ENCODE measurements at regions not wholly inside any gene's neighbourhood (a gene's known extent, or its start where the extent isn't known, plus 50 kb on each side); places are given as distances from the start of the nearest gene placed in this dataset.

- Histone ChIP-seq H3K36me3 (no peaks in the 10 kb centered on the region), H3K9me3 (peaks cover 0 to 5% (median 0%) of the 10 kb centered on the region in 3 donors), H3K4me3 (no peak overlapping the region), H3K4me1 (no peaks in the 10 kb centered on the region), H3K27me3 (no peaks in the 10 kb centered on the region), H3K27ac (no peak overlapping the region)
- no peak for ATAC-seq
- WGBS, 2 donors (ENCODE audit: low coverage in 1 of 2) = 100% methylated on average over 2 of the region's 6 CpGs; no CpG with 5 or more reads in 1 of the 2 donors
- TF ChIP-seq CTCF (IDR thresholded peaks at IDR 0.05) (no peak), POLR2AphosphoS5 (IDR thresholded peaks at IDR 0.05) (no peak), EP300 (IDR thresholded peaks at IDR 0.05) (no peak), POLR2A (IDR thresholded peaks at IDR 0.05) (no peak)
Measured at GRCh38 chr15:87662575-87662974, 594.0 kb downstream of the NTRK3 start.

DNA sequence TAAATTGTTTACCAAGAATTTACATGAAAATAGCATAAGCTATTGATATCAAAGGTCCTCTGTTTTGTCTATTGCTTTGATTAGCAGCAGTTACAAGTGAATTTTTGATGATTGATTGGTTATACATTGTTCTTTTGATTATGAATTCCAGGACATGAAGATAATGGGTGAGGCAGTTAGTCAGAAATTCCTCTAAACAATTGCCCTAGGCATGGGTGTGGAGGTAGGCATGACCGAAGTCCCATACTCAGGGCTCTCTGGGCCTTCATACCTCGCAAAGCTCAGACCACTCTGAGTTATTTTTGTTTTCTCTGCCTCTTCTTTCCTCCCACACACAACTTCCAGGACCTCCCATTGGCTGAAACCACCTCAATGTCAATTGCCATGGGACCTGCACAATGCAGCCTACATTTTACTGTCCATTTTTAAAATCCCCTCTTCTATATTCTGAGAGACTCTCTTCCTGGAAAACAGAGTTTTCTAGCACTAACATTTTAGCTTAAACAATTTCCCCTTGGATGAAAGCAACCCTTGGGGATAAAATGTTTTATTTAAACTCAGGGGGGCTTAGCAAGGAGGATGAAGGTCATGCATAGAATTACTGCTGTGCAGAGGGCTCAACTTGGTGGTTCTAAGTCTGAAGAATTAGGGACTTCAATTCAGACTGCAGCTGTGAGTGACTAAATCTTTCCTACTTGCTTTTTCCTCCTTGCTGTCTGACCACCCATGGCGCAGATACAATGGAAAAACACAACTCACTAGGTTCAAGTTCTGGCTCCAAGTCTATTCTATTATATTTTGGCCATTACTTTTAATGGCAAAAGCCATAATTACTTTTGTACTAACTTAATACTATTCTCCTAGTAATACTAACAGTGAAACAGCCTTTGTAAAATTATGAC is 594.8 kb downstream of the NTRK3 start:
- Histone ChIP-seq H3K27ac (no peak overlapping the region), H3K27me3 (no peaks in the 10 kb centered on the region), H3K36me3 (no peaks in the 10 kb centered on the region), H3K4me1 (no peaks in the 10 kb centered on the region), H3K4me3 (no peak overlapping the region), H3K9me3 (no peaks in the 10 kb centered on the region)
- ATAC-seq = no peak
- 84 to 91% methylated on average over 3 of the region's 3 CpGs for WGBS, 2 donors (ENCODE audit: low coverage in 1 of 2)
- no peak for TF ChIP-seq EP300 (IDR thresholded peaks at IDR 0.05)
- TF ChIP-seq POLR2AphosphoS5 (IDR thresholded peaks at IDR 0.05) = no peak
- no peak for TF ChIP-seq CTCF (IDR thresholded peaks at IDR 0.05)
- no peak for TF ChIP-seq POLR2A (IDR thresholded peaks at IDR 0.05)

DNA sequence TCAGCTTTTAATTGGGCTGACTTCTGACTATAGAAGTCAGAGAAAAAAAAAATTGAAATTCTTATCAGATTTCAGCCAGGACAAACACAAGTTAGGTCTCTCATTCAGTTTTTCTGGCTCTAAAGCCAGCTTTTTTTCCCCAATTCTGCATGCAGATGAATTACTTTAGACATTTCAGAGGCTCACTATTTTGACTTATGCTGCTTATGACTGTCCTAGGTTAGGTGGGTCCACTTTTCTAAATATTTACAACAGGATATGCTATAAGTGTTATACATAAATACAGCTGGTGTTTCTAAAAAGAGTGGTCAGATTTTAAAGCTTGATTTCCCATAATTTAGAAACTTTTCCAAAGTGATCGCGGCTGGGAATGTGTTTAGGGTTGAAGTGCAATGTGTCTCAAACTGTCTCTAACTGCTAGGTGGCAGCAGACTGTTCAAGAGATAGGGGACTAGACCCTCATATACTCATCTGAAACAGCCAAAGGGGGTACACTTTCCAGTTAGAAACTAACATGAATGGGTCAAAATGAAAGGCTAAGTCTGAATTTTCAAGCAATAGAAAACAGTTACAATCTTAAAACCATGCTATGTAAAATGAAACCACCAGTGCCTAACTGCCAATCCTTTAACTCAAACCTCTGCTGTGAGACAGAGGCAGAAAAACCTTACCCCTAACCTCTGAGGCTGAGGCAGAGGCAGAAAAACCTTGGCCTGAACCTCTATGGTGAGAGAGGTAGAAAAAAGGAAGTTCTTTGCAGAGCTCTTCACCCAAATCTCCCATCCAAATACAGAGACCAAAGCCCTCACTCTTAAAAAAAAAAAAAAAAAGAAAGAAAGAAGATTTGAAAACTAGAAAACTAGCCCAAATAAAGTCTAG is 596.0 kb downstream of the NTRK3 start:
- H3K4me3 ChIP-seq = no peak overlapping the region
- no peaks in the 10 kb centered on the region for H3K36me3 ChIP-seq
- ATAC-seq = no peak
- no peak overlapping the region for H3K27ac ChIP-seq
- H3K9me3 ChIP-seq = no peaks in the 10 kb centered on the region
- no peaks in the 10 kb centered on the region for H3K4me1 ChIP-seq
- TF ChIP-seq EP300 (IDR thresholded peaks at IDR 0.05) (no peak), POLR2A (IDR thresholded peaks at IDR 0.05) (no peak), CTCF (IDR thresholded peaks at IDR 0.05) (no peak), POLR2AphosphoS5 (IDR thresholded peaks at IDR 0.05) (no peak)
- H3K27me3 ChIP-seq = no peaks in the 10 kb centered on the region
- 21 to 38% methylated on average over 2 of the region's 2 CpGs for WGBS, 2 donors (ENCODE audit: low coverage in 1 of 2)

- no peak for TF ChIP-seq CTCF (IDR thresholded peaks at IDR 0.05)
- TF ChIP-seq EP300 (IDR thresholded peaks at IDR 0.05) = no peak
- TF ChIP-seq POLR2AphosphoS5 (IDR thresholded peaks at IDR 0.05) = no peak
- no peak for TF ChIP-seq POLR2A (IDR thresholded peaks at IDR 0.05)
- Histone ChIP-seq H3K4me1 (no peaks in the 10 kb centered on the region), H3K36me3 (no peaks in the 10 kb centered on the region), H3K9me3 (no peaks in the 10 kb centered on the region), H3K4me3 (no peak overlapping the region), H3K27me3 (no peaks in the 10 kb centered on the region), H3K27ac (no peak overlapping the region)
- no peak for ATAC-seq
- 63 to 73% methylated on average over 1 of the region's 1 CpG for WGBS, 2 donors (ENCODE audit: low coverage in 1 of 2)
Measured at GRCh38 chr15:87656372-87656771, 600.2 kb downstream of the NTRK3 start.
